ENCODE measurements at regions not wholly inside any gene's neighbourhood (a gene's known extent, or its start where the extent isn't known, plus 50 kb on each side); places are given as distances from the start of the nearest gene placed in this dataset.

GRCh38 chr10:131575877-131576276 lies 264.4 kb upstream of the TCERG1L start:
- no peak for DNase-seq (ENCODE audit: low read depth in 1 of 2, low spot score in 1 of 2)

GRCh38 chr10:131576341-131577177 lies 265.0 kb upstream of the TCERG1L start:
- 49% methylated on average over 20 of the region's 25 CpGs for WGBS (ENCODE audit: missing lambda C conversion rate)
- FAIRE-seq: no peak
- Histone ChIP-seq H3K9me3 (no peaks in the 10 kb centered on the region; the same call in 2 of the 3 replicates), H3K27ac (no peak overlapping the region), H3K4me2 (no peak overlapping the region), H3K4me3 (no peak overlapping the region), H3K4me1 (no peaks in the 10 kb centered on the region)
- TF ChIP-seq EP300 (IDR thresholded peaks at IDR 0.05) (no peak), MYC (IDR thresholded peaks at IDR 0.05; ENCODE audit: borderline replicate concordance, low read length) (no peak), USF2 (IDR thresholded peaks at IDR 0.05) (no peak), JUN (IDR thresholded peaks at IDR 0.05) (no peak), RCOR1 (IDR thresholded peaks at IDR 0.05; ENCODE audit: low read depth, low read length) (no peak), EHF (CRISPR knock-in tag; IDR thresholded peaks at IDR 0.05) (no peak), ZFP36 (IDR thresholded peaks at IDR 0.05; ENCODE audit: borderline replicate concordance, partially characterized antibody) (no peak), CHD4 (IDR thresholded peaks at IDR 0.05; ENCODE audit: borderline replicate concordance) (no peak), KDM1A (IDR thresholded peaks at IDR 0.05; ENCODE audit: low read depth) (no peak), RFX5 (IDR thresholded peaks at IDR 0.05) (no peak), BCL3 (IDR thresholded peaks at IDR 0.05) (no peak), FOXS1 (CRISPR knock-in tag; IDR thresholded peaks at IDR 0.05) (no peak), HES2 (IDR thresholded peaks at IDR 0.05) (no peak)
- no peak for ATAC-seq
- CTCF ChIA-PET: no interaction called here
- POLR2A ChIA-PET: no interaction called here
- DNase-seq (ENCODE audit: low read depth in 1 of 2, low spot score in 1 of 2): no peak

More at GRCh38 chr10:131575877-131576276, 264.4 kb upstream of the TCERG1L start:
- ChIA-PET CTCF (no interaction called here), POLR2A (no interaction called here)
- H3K4me2 ChIP-seq: no peak overlapping the region
- ATAC-seq (no peak), FAIRE-seq (no peak)
- no peaks in the 10 kb centered on the region for H3K4me1 ChIP-seq
- WGBS (ENCODE audit: missing lambda C conversion rate): 40% methylated on average over 4 of the region's 4 CpGs
- H3K4me3 ChIP-seq: no peak overlapping the region
- no peaks in the 10 kb centered on the region; the same call in 2 of the 3 replicates for H3K9me3 ChIP-seq
- H3K27ac ChIP-seq: no peak overlapping the region
- TF ChIP-seq CBX2 (IDR thresholded peaks at IDR 0.05; ENCODE audit: borderline replicate concordance, low read depth) (no peak), E2F6 (IDR thresholded peaks at IDR 0.05; ENCODE audit: borderline replicate concordance, low read depth) (no peak), POLR2A (IDR thresholded peaks at IDR 0.05; ENCODE audit: low read length) (no peak), RCOR1 (IDR thresholded peaks at IDR 0.05; ENCODE audit: low read depth, low read length) (no peak), KDM1A (IDR thresholded peaks at IDR 0.05; ENCODE audit: low read depth) (no peak), EP300 (IDR thresholded peaks at IDR 0.05) (no peak), TP53 (CRISPR knock-in tag; IDR thresholded peaks at IDR 0.05) (no peak), CTCF (IDR thresholded peaks at IDR 0.05) (no peak), MAFK (IDR thresholded peaks at IDR 0.05; ENCODE audit: partially characterized antibody) (no peak), HES2 (IDR thresholded peaks at IDR 0.05) (no peak), PHF8 (IDR thresholded peaks at IDR 0.05; ENCODE audit: borderline replicate concordance, low read depth) (no peak), TFCP2L1 (CRISPR knock-in tag; IDR thresholded peaks at IDR 0.05) (no peak), MYC (IDR thresholded peaks at IDR 0.05; ENCODE audit: borderline replicate concordance, low read length) (no peak), GATA3 (IDR thresholded peaks at IDR 0.05; ENCODE audit: borderline replicate concordance) (no peak), FOSB (CRISPR knock-in tag; IDR thresholded peaks at IDR 0.05) (no peak), BHLHE40 (IDR thresholded peaks at IDR 0.05; ENCODE audit: low read depth, low read length) (no peak), CBX8 (IDR thresholded peaks at IDR 0.05) (no peak), ZC3H11A (IDR thresholded peaks at IDR 0.05) (no peak), EHF (CRISPR knock-in tag; IDR thresholded peaks at IDR 0.05) (no peak), JUN (IDR thresholded peaks at IDR 0.05) (no peak)
